T-helper 17 cell (primary cell): ENCODE measurements at regions not wholly inside any gene's neighbourhood (a gene's known extent, or its start where the extent isn't known, plus 50 kb on each side); places are given as distances from the start of the nearest gene placed in this dataset.

Experiments
- ATAC-seq: fragments of 150-1000 bp; cut with Tn5 transposase; 2 replicates; pipeline ENCODE4 v1.10.0; 2021; ENCODE audit warnings: mild to moderate bottlenecking, moderate library complexity
- DNase-seq, 3 donors: peaks; one replicate each; pipeline versions ENCODE4 v3.0.0 to v3.0.0-alpha.2; 2020 to 2021
- H3K9me3 ChIP-seq: one replicate; pipeline ENCODE4 v1.7.0; 2013; ENCODE audit warnings: low read length, mild to moderate bottlenecking; ENCODE audit not compliant: control insufficient read depth, poor library complexity, severe bottlenecking
- H3K27ac Mint-ChIP-seq: one replicate; pipeline ENCODE4 v1.8.0; 2022; ENCODE audit warnings: mild to moderate bottlenecking, moderate library complexity, mixed read lengths
- H3K27me3 Mint-ChIP-seq: one replicate; pipeline ENCODE4 v1.8.0; 2022; ENCODE audit warnings: mixed read lengths
- H3K36me3 Mint-ChIP-seq: one replicate; pipeline ENCODE4 v1.8.0; 2022; ENCODE audit warnings: low read depth, mixed read lengths
- H3K4me1 Mint-ChIP-seq: one replicate; pipeline ENCODE4 v1.8.0; 2022; ENCODE audit warnings: mild to moderate bottlenecking, mixed read lengths
- H3K4me3 Mint-ChIP-seq: one replicate; pipeline ENCODE4 v1.8.0; 2022; ENCODE audit warnings: mild to moderate bottlenecking, moderate library complexity, mixed read lengths

- Mint-ChIP-seq H3K27ac (no peak overlapping the region), H3K4me3 (no peak overlapping the region), H3K4me1 (no peaks in the 10 kb centered on the region), H3K27me3 (no peaks in the 10 kb centered on the region), H3K36me3 (no peaks in the 10 kb centered on the region)
- no peak for DNase-seq
- no peak for ATAC-seq
- no peaks in the 10 kb centered on the region for H3K9me3 ChIP-seq
Measured at GRCh38 chr2:53562407-53562806, 205.2 kb upstream of the CHAC2 start.

GRCh38 chr2:53561155-53561554, 206.4 kb upstream of the CHAC2 start:
- Mint-ChIP-seq H3K4me3 (no peak overlapping the region), H3K4me1 (no peaks in the 10 kb centered on the region), H3K27me3 (no peaks in the 10 kb centered on the region), H3K36me3 (no peaks in the 10 kb centered on the region), H3K27ac (no peak overlapping the region)
- ATAC-seq: no peak
- H3K9me3 ChIP-seq: no peaks in the 10 kb centered on the region
- DNase-seq: no peak

- no peaks in the 10 kb centered on the region for H3K36me3 Mint-ChIP-seq
- H3K4me3 Mint-ChIP-seq: no peak overlapping the region
- DNase-seq (no peak), ATAC-seq (no peak)
- no peak overlapping the region for H3K27ac Mint-ChIP-seq
- H3K9me3 ChIP-seq: no peaks in the 10 kb centered on the region
- H3K27me3 Mint-ChIP-seq: no peaks in the 10 kb centered on the region
- no peaks in the 10 kb centered on the region for H3K4me1 Mint-ChIP-seq
Measured at GRCh38 chr2:53559302-53559966, 208.2 kb upstream of the CHAC2 start.

GRCh38 chr2:53558867-53559266, 208.7 kb upstream of the CHAC2 start:
- no peak overlapping the region for H3K4me3 Mint-ChIP-seq
- no peak overlapping the region for H3K27ac Mint-ChIP-seq

GRCh38 chr2:53549497-53549896, 218.1 kb upstream of the CHAC2 start:
- Mint-ChIP-seq H3K27me3 (peaks cover 5% of the 10 kb centered on the region), H3K4me1 (no peaks in the 10 kb centered on the region), H3K36me3 (no peaks in the 10 kb centered on the region), H3K27ac (no peak overlapping the region), H3K4me3 (no peak overlapping the region)
- no peak for DNase-seq
- H3K9me3 ChIP-seq: no peaks in the 10 kb centered on the region
- no peak for ATAC-seq

More at GRCh38 chr2:53558867-53559266, 208.7 kb upstream of the CHAC2 start:
- H3K9me3 ChIP-seq: no peaks in the 10 kb centered on the region
- DNase-seq (no peak), ATAC-seq (no peak)
- H3K4me1 Mint-ChIP-seq: no peaks in the 10 kb centered on the region
- H3K27me3 Mint-ChIP-seq: no peaks in the 10 kb centered on the region
- H3K36me3 Mint-ChIP-seq: no peaks in the 10 kb centered on the region

GRCh38 chr2:53545604-53546003, 222.0 kb upstream of the CHAC2 start:
- H3K9me3 ChIP-seq: no peaks in the 10 kb centered on the region
- DNase-seq (no peak), ATAC-seq (no peak)
- no peaks in the 10 kb centered on the region for H3K4me1 Mint-ChIP-seq
- no peak overlapping the region for H3K27ac Mint-ChIP-seq
- H3K36me3 Mint-ChIP-seq: no peaks in the 10 kb centered on the region
- no peak overlapping the region for H3K4me3 Mint-ChIP-seq
- H3K27me3 Mint-ChIP-seq: peaks cover 5% of the 10 kb centered on the region

- no peak overlapping the region for H3K27ac Mint-ChIP-seq
- no peaks in the 10 kb centered on the region for H3K36me3 Mint-ChIP-seq
- ATAC-seq: no peak
- H3K4me1 Mint-ChIP-seq: no peaks in the 10 kb centered on the region
- peaks cover 5% of the 10 kb centered on the region for H3K27me3 Mint-ChIP-seq
- no peak overlapping the region for H3K4me3 Mint-ChIP-seq
- DNase-seq: no peak
- H3K9me3 ChIP-seq: no peaks in the 10 kb centered on the region
Measured at GRCh38 chr2:53544871-53545558, 222.6 kb upstream of the CHAC2 start.

GRCh38 chr2:53543083-53543482, 224.5 kb upstream of the CHAC2 start:
- peaks cover 5% of the 10 kb centered on the region for H3K27me3 Mint-ChIP-seq
- no peaks in the 10 kb centered on the region for H3K36me3 Mint-ChIP-seq
- H3K4me3 Mint-ChIP-seq: no peak overlapping the region
- H3K9me3 ChIP-seq: no peaks in the 10 kb centered on the region
- ATAC-seq (no peak), DNase-seq (no peak)
- H3K27ac Mint-ChIP-seq: no peak overlapping the region
- H3K4me1 Mint-ChIP-seq: no peaks in the 10 kb centered on the region

GRCh38 chr2:53536583-53537361, 230.8 kb upstream of the CHAC2 start:
- H3K27me3 Mint-ChIP-seq: peaks cover 18% of the 10 kb centered on the region
- ATAC-seq: no peak
- no peak overlapping the region for H3K27ac Mint-ChIP-seq
- no peaks in the 10 kb centered on the region for H3K9me3 ChIP-seq
- H3K4me1 Mint-ChIP-seq: no peaks in the 10 kb centered on the region
- H3K4me3 Mint-ChIP-seq: no peak overlapping the region
- no peaks in the 10 kb centered on the region for H3K36me3 Mint-ChIP-seq
- no peak for DNase-seq

- no peak for ATAC-seq
- DNase-seq: no peak
- H3K36me3 Mint-ChIP-seq: no peaks in the 10 kb centered on the region
- H3K27me3 Mint-ChIP-seq: peaks cover 22% of the 10 kb centered on the region
- no peak overlapping the region for H3K4me3 Mint-ChIP-seq
- H3K4me1 Mint-ChIP-seq: no peaks in the 10 kb centered on the region
- no peaks in the 10 kb centered on the region for H3K9me3 ChIP-seq
- H3K27ac Mint-ChIP-seq: no peak overlapping the region
Measured at GRCh38 chr2:53535234-53535840, 232.3 kb upstream of the CHAC2 start.

- H3K4me1 Mint-ChIP-seq: no peaks in the 10 kb centered on the region
- H3K9me3 ChIP-seq: no peaks in the 10 kb centered on the region
- H3K36me3 Mint-ChIP-seq: no peaks in the 10 kb centered on the region
- DNase-seq (no peak), ATAC-seq (no peak)
- H3K4me3 Mint-ChIP-seq: no peak overlapping the region
- H3K27ac Mint-ChIP-seq: no peak overlapping the region
- peaks cover 13% of the 10 kb centered on the region for H3K27me3 Mint-ChIP-seq
Measured at GRCh38 chr2:53530126-53530525, 237.5 kb upstream of the CHAC2 start.

- no peaks in the 10 kb centered on the region for H3K36me3 Mint-ChIP-seq
Measured at GRCh38 chr2:53527056-53527455, 240.5 kb upstream of the CHAC2 start.

More at GRCh38 chr2:53527056-53527455, 240.5 kb upstream of the CHAC2 start:
- Mint-ChIP-seq H3K4me1 (no peaks in the 10 kb centered on the region), H3K27me3 (peaks cover 6% of the 10 kb centered on the region), H3K27ac (no peak overlapping the region), H3K4me3 (no peak overlapping the region)
- no peak for ATAC-seq
- DNase-seq: no peak
- H3K9me3 ChIP-seq: no peaks in the 10 kb centered on the region
